ENCODE measurements at regions not wholly inside any gene's neighbourhood (a gene's known extent, or its start where the extent isn't known, plus 50 kb on each side); places are given as distances from the start of the nearest gene placed in this dataset.

DNA sequence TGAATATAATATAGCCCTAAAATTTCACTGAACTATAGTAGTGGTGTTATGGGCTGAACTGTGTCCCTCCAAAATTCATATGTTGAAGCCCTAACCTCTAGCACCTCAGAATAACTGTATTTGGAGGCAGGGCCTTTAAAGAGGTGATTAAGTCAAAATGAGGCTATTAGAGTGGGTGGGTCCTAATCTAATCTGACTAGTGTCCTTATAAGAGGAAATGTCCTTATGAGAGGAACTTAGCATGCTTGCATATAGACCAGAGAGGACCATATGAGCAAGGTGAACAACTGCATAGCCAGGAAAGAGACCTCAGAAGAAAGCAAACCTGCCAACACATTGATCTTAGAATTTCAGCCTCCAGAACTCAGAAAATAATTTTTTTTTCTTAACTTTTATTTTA lies 238.4 kb downstream of the ZEB2 start:
- H3K36me3 ChIP-seq (ENCODE audit: low read length) = no peaks in the 10 kb centered on the region
- H2AFZ ChIP-seq (ENCODE audit: low read depth, low read length, severe bottlenecking) = no peak overlapping the region
- H3F3A ChIP-seq (ENCODE audit: insufficient read depth) = no peaks in the 10 kb centered on the region
- H3K9ac ChIP-seq (ENCODE audit: low read length) = no peak overlapping the region
- no peak overlapping the region for H3K4me2 ChIP-seq (ENCODE audit: low read depth, low read length, poor library complexity, severe bottlenecking)
- H4K20me1 ChIP-seq (ENCODE audit: low read depth, low read length) = peaks cover 4% of the 10 kb centered on the region; the same call in 1 of the 2 replicates
- peaks cover 7% of the 10 kb centered on the region; the same call in 1 of the 2 replicates for H3K79me2 ChIP-seq (ENCODE audit: insufficient read depth, low read length)
- no peak for TF ChIP-seq EZH2phosphoT487 (conservative IDR thresholded peaks at IDR 0.05; ENCODE audit: low read length)
- TF ChIP-seq, protein P1, sequence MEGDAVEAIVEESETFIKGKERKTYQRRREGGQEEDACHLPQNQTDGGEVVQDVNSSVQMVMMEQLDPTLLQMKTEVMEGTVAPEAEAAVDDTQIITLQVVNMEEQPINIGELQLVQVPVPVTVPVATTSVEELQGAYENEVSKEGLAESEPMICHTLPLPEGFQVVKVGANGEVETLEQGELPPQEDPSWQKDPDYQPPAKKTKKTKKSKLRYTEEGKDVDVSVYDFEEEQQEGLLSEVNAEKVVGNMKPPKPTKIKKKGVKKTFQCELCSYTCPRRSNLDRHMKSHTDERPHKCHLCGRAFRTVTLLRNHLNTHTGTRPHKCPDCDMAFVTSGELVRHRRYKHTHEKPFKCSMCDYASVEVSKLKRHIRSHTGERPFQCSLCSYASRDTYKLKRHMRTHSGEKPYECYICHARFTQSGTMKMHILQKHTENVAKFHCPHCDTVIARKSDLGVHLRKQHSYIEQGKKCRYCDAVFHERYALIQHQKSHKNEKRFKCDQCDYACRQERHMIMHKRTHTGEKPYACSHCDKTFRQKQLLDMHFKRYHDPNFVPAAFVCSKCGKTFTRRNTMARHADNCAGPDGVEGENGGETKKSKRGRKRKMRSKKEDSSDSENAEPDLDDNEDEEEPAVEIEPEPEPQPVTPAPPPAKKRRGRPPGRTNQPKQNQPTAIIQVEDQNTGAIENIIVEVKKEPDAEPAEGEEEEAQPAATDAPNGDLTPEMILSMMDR (IDR thresholded peaks at IDR 0.05; ENCODE audit: insufficient read depth, low read length, poor library complexity, severe bottlenecking) = no peak
- H3K9me3 ChIP-seq (ENCODE audit: insufficient read depth, low read length) = no peaks in the 10 kb centered on the region
- no peaks in the 10 kb centered on the region for H3K9me2 ChIP-seq (replicated peaks; ENCODE audit: insufficient read depth, low read length)
- no peak overlapping the region for H3K4me3 ChIP-seq (ENCODE audit: insufficient read depth, low read length, poor library complexity, severe bottlenecking)
- H3K27ac ChIP-seq (ENCODE audit: low read depth, low read length) = no peak overlapping the region
- H3K27me3 ChIP-seq (ENCODE audit: low read length) = no peaks in the 10 kb centered on the region

- Histone ChIP-seq H2AFZ (ENCODE audit: low read depth, low read length, severe bottlenecking) (no peak overlapping the region), H3K4me2 (ENCODE audit: low read depth, low read length, poor library complexity, severe bottlenecking) (no peak overlapping the region), H3K36me3 (ENCODE audit: low read length) (no peaks in the 10 kb centered on the region), H3K27ac (ENCODE audit: low read depth, low read length) (no peak overlapping the region), H3K9me2 (replicated peaks; ENCODE audit: insufficient read depth, low read length) (no peaks in the 10 kb centered on the region), H3F3A (ENCODE audit: insufficient read depth) (no peaks in the 10 kb centered on the region), H4K20me1 (ENCODE audit: low read depth, low read length) (peaks cover 4% of the 10 kb centered on the region; the same call in 1 of the 2 replicates), H3K27me3 (ENCODE audit: low read length) (no peaks in the 10 kb centered on the region), H3K9ac (ENCODE audit: low read length) (no peak overlapping the region), H3K4me3 (ENCODE audit: insufficient read depth, low read length, poor library complexity, severe bottlenecking) (no peak overlapping the region), H3K79me2 (ENCODE audit: insufficient read depth, low read length) (peaks cover 10% of the 10 kb centered on the region; the same call in 1 of the 2 replicates), H3K9me3 (ENCODE audit: insufficient read depth, low read length) (no peaks in the 10 kb centered on the region)
- TF ChIP-seq, protein P1 (IDR thresholded peaks at IDR 0.05; ENCODE audit: insufficient read depth, low read length, poor library complexity, severe bottlenecking) = no peak
- TF ChIP-seq EZH2phosphoT487 (conservative IDR thresholded peaks at IDR 0.05; ENCODE audit: low read length) = no peak
Measured at GRCh38 chr2:144280009-144280408, 239.9 kb downstream of the ZEB2 start.

DNA sequence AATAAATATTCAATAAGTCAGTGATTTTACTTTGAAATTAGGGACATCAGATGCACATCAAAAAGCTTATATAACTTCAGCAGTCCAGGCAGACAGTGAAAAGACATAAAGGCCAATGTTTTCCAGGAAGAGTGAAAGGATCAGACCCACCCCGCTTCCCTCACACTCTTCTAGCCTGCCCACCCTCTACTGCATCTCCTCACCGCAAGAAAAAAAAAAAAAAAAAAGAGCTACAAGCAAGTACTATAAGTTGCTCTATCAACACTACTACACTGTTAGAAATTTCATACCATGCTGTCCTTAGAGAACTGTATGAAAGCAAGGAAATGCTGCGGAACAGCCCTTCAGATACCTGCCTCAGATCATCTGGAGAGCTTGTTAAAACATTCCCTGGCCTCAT lies 240.8 kb downstream of the ZEB2 start:
- no peak overlapping the region for H3K4me3 ChIP-seq (ENCODE audit: insufficient read depth, low read length, poor library complexity, severe bottlenecking)
- no peaks in the 10 kb centered on the region for H3K9me3 ChIP-seq (ENCODE audit: insufficient read depth, low read length)
- H3K4me2 ChIP-seq (ENCODE audit: low read depth, low read length, poor library complexity, severe bottlenecking) = no peak overlapping the region
- peaks cover 3% of the 10 kb centered on the region; the same call in 1 of the 2 replicates for H4K20me1 ChIP-seq (ENCODE audit: low read depth, low read length)
- H3K27ac ChIP-seq (ENCODE audit: low read depth, low read length) = no peak overlapping the region
- H3K9ac ChIP-seq (ENCODE audit: low read length) = no peak overlapping the region
- no peak for TF ChIP-seq EZH2phosphoT487 (conservative IDR thresholded peaks at IDR 0.05; ENCODE audit: low read length)
- TF ChIP-seq, protein P1 (IDR thresholded peaks at IDR 0.05; ENCODE audit: insufficient read depth, low read length, poor library complexity, severe bottlenecking) = no peak
- no peaks in the 10 kb centered on the region for H3K9me2 ChIP-seq (replicated peaks; ENCODE audit: insufficient read depth, low read length)
- no peaks in the 10 kb centered on the region for H3K27me3 ChIP-seq (ENCODE audit: low read length)
- no peak overlapping the region for H2AFZ ChIP-seq (ENCODE audit: low read depth, low read length, severe bottlenecking)
- no peaks in the 10 kb centered on the region for H3F3A ChIP-seq (ENCODE audit: insufficient read depth)
- H3K79me2 ChIP-seq (ENCODE audit: insufficient read depth, low read length) = peaks cover 10% of the 10 kb centered on the region; the same call in 1 of the 2 replicates
- no peaks in the 10 kb centered on the region for H3K36me3 ChIP-seq (ENCODE audit: low read length)

Measured in SU-DHL-6 (cell line).